HG03280 (cell line): ENCODE measurements at regions not wholly inside any gene's neighbourhood (a gene's known extent, or its start where the extent isn't known, plus 50 kb on each side); places are given as distances from the start of the nearest gene placed in this dataset.
"Not testable (repeated sequence)": the region's sequence is repeated elsewhere in the genome, so short reads cannot be mapped to it uniquely, and the experiment has no call there.

Source experiments
- ATAC-seq: cut with Tn5 transposase; IDR thresholded peaks from one replicate; pipeline ENCODE4 v1.9.1; 2021; ENCODE audit warnings: mild to moderate bottlenecking, moderate library complexity; ENCODE audit not compliant: unreplicated experiment

DNA sequence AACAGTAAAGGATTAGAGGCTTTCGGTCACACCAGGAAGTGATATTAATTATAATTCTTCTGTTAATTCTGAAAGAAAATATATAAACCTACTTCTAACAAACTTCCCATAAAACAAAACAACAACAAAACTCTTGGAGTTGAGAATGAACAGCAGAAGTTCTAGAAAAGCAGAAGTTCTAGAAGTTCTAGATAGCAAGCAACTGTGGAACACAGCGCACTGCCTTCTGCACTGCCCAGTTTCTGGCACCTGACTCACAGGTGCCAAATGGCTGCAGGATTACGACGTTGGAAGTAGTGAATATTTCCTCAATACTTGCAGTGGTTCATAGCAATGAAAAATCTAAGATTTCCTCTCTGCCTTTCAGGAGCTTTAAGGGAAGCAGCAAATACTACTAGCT, 132.2 kb downstream of the OR13A1 start:
- ATAC-seq: no peak

GRCh38 chr10:45197816-45198485, 117.5 kb downstream of the OR13A1 start:
- ATAC-seq: no peak

- no peak for ATAC-seq
Measured at GRCh38 chr10:45198486-45199204, 116.8 kb downstream of the OR13A1 start.

- no peak for ATAC-seq
Measured at GRCh38 chr10:45199205-45199740, 116.1 kb downstream of the OR13A1 start.

DNA sequence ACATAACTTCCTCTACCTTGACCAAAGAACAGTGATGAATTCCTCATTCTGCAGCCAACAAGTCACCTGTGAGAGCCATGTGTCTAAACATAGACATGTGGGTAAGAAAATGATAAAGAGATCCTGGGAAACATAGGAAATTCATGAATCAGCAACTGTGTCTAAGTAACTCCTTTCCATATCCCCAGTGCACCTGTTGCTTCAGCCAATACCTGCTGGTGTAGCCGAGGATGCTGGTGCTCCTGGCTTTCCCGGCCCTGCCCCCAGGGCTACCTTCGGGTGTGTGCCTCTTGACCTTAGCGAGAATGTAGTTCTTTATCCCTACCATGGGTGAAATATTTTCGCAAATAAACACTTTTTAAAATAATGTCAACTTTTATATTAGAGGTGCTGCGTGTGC, 114.1 kb downstream of the OR13A1 start:
- no peak for ATAC-seq

DNA sequence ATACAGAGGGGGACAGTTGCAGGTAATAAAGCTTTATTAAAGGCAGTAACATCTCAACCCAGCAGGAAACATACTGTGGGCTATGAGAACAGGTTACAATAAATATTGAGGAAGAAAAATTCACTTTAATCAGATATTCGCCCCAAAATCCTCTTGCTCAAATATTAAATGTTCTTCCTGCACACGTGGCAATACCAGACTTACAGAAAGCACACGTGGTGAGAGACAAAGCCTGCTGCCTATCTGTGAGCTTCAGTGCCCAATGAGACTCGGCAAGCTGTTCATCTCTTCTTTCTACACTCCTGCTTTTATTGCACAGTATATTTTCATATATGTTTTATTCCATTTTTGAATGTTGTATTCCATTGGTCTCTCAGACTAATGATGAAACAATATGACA, 113.2 kb downstream of the OR13A1 start:
- ATAC-seq: no peak

DNA sequence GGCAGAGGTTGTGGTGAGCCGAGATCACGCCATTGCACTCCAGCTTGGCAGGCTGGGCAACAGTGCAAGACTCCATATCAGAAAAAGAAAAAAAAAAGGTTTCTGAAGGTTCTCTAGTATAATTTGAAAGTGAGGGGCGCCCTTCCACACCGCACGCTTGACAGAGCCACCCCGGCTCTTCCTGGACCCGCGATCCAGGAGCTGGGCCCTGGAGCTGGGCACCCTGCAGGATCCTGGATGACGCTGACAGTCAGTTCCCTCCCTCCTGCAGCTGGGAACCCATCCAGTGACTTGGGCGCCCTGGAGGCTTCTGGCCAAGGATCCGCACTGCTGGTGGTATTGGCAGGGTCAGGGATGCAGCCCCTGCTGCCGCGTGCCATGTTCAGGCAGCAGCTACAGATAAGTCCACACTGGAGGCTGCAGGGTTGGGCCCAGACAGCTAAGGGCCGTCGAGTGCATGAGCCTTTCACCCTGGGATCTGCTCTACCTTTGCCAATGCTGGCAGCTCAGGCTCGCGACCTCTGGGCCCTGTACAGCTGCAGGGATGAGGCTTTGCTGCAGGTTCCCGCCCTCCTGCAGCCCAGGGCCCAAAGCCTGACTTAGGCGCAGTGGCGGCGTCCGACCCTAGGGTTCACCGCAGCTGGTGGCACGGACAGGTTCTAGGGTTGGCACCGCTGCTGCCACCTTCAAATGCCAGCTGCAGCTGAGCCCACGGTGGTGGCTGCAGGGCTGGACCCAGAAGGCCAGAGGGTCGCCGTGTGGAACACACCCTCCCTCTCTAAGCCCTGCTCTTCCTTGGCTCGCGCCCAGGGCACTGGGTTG, 110.2 kb downstream of the OR13A1 start:
- ATAC-seq: no peak

- ATAC-seq: no peak
Measured at GRCh38 chr10:45209888-45210287, 105.5 kb downstream of the OR13A1 start.

GRCh38 chr10:45211576-45211975, 103.8 kb downstream of the OR13A1 start:
- ATAC-seq: no peak

GRCh38 chr10:45219416-45219815, 96.0 kb downstream of the OR13A1 start:
- ATAC-seq: no peak

- ATAC-seq: no peak
Measured at GRCh38 chr10:45220931-45221330, 94.5 kb downstream of the OR13A1 start.

DNA sequence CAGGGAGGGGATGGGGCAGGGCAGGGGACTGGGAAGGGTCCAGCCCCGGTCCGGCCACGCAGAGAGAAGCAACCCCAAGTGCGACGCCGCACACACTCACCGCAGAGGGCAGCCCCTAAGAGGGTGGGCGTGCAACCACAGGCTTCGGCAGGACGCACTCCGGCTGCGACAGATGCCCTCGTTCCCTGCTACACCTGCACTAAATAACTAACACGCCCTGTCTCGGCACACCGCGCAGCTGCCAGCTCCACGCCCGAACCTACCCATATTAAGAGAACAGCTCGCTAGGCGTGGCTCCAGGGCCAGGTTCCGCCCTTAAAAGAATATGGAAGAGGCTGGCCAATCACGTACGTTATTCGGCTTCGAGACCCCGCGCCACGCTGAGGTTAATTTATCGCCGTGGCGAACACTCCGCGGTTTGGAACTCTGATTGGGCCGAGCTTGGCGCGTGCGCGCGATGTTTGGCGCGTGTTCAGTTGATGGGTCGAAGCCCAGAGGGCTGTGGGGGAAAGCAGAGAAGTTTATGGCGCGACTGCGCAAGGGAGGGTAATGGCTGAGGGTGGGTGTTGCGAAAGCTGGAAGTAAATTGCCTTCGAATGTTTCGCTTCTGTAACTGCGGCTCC, 91.1 kb downstream of the OR13A1 start:
- no peak for ATAC-seq

GRCh38 chr10:45227042-45227441, 88.4 kb downstream of the OR13A1 start:
- no peak for ATAC-seq

- no peak for ATAC-seq
Measured at GRCh38 chr10:45227456-45227855, 88.0 kb downstream of the OR13A1 start.

DNA sequence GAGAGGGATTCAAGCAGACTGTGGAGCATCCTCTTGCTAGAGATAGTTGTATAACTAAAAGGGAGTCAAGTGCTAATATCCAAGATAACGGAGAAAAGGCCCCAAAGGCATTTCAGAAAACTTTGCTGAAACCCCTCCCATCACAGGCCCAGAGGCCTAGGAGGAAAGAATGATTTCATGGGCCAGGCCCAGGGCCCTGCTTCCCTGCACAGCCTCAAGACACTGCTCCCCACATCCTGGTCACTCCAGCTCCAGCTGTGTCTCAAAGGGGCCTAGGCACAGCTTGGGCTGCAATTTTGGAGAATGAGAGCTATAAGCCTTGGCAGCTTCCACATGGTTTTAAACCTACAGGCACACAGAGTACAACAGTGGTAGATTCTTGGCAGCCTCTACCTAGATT, 85.6 kb downstream of the OR13A1 start:
- no peak for ATAC-seq

GRCh38 chr10:45235260-45235769, 80.1 kb downstream of the OR13A1 start:
- ATAC-seq: not testable (repeated sequence)

DNA sequence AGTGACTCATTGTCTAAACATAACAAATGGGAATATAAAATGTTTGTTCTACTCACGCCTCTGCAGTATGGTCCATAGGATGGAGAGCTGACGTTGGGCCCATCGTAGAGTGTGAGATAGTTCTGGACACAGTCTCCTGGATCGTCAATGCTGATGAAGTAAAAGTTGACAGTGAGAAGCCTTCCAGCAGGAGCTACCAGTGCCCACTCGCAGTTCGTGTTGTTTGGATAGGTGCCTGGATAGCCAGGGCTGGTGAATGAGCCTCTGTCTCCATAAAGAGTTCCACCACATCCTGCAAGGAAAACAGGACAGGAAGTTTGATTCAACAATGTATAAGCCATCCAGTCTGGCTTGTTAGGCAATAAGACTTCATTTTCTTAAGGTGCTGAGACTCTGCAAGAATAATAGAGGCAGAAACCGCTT, 79.6 kb downstream of the OR13A1 start:
- no peak for ATAC-seq

DNA sequence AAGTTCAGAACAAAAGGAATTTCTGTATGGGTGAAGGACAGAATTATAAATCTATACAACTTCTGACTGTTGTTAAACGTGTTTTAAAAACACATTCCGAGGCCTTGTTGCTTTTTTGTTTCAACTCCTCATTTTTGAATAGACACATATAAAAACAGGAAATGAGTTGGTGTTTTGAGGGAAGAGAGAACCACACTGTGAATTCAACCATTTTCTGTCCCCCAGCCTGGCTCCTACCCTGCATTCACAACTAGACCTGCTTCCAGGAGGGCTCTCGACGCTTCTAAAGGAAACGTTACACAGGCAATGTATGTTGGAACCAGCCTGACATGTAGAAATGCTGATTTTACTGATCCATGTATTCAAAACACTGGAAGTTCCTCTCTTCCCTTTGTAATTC, 76.5 kb downstream of the OR13A1 start:
- no peak for ATAC-seq

DNA sequence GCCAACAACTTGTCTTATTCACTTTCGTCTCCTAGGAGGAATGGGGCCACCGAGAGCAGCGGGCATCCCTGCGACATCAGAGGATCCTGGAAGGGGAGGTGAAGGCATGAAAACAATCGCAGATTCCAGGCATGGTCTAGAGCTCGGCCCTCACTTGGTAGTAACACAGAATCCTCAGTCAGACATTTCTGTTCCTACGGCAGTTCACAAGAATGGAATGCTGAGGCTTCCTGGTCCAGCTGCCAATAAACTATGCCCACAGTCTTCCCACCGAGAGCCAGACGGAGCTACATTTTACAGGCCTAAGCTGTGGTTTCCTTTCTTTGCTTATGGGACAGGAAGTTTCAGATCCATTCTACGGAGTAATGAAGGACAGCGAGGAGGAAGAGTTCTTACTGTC, 75.8 kb downstream of the OR13A1 start:
- no peak for ATAC-seq

GRCh38 chr10:45241865-45242520, 73.4 kb downstream of the OR13A1 start:
- ATAC-seq: no peak
